Suprapubic skin (tissue), 2 donors: ENCODE measurements at regions not wholly inside any gene's neighbourhood (a gene's known extent, or its start where the extent isn't known, plus 50 kb on each side); places are given as distances from the start of the nearest gene placed in this dataset.

ENCODE experiments used
- EP300 ChIP-seq: sonication (generic); formaldehyde crosslinking; IDR thresholded peaks from one replicate; pipeline ENCODE4 v1.6.1; 2017; ENCODE audit warnings: antibody characterized with exemption
- POLR2A ChIP-seq, 2 donors: fragments of 450-650 bp; IDR thresholded peaks; one replicate each; pipeline ENCODE4 v1.6.1; 2017; ENCODE audit warnings: antibody characterized with exemption in 2 of 2, mild to moderate bottlenecking in 2 of 2, moderate library complexity in 2 of 2

GRCh38 chr10:107856047-107856315 is 691.5 kb upstream of the SORCS1 start:
- no peak for TF ChIP-seq POLR2A (IDR thresholded peaks at IDR 0.05)
- TF ChIP-seq EP300 = no peak
